ENCODE measurements at regions not wholly inside any gene's neighbourhood (a gene's known extent, or its start where the extent isn't known, plus 50 kb on each side); places are given as distances from the start of the nearest gene placed in this dataset.
"Not testable (repeated sequence)": the region's sequence is repeated elsewhere in the genome, so short reads cannot be mapped to it uniquely, and the experiment has no call there.

- not testable (repeated sequence) for H3K4ac ChIP-seq (ENCODE audit: low read depth, low read length); H3K27ac ChIP-seq (ENCODE audit: insufficient read length, low read depth, low read length); H3K23me2 ChIP-seq (ENCODE audit: insufficient read length, low read depth, low read length, poor library complexity, severe bottlenecking); H4K5ac ChIP-seq (ENCODE audit: insufficient read length, low read depth, low read length); H3K56ac ChIP-seq (ENCODE audit: insufficient read length, low read depth, low read length); H3K27ac Mint-ChIP-seq; H3K9ac ChIP-seq (ENCODE audit: extremely low read depth, insufficient read length, low read length); H3K79me1 ChIP-seq (ENCODE audit: insufficient read depth, low read depth, low read length, poor library complexity, severe bottlenecking); H3K4me1 ChIP-seq (ENCODE audit: insufficient read depth, low read length); H2BK15ac ChIP-seq (ENCODE audit: low read depth, low read length); H2AFZ ChIP-seq (ENCODE audit: low read length); DNase-seq; H2BK5ac ChIP-seq (ENCODE audit: insufficient read length, low read length); H4K8ac ChIP-seq (replicated peaks; ENCODE audit: insufficient read length, low read depth, low read length); H3K4me3 Mint-ChIP-seq; H2AK5ac ChIP-seq (ENCODE audit: insufficient read length, low read length); H3K18ac ChIP-seq (ENCODE audit: insufficient read length, low read depth, low read length); H3K4me1 Mint-ChIP-seq; H2BK120ac ChIP-seq (ENCODE audit: low read depth, low read length, poor library complexity, severe bottlenecking); H4K91ac ChIP-seq (ENCODE audit: insufficient read length, low read depth, low read length); H2BK12ac ChIP-seq (ENCODE audit: insufficient read length, low read depth, low read length); H3K14ac ChIP-seq (ENCODE audit: insufficient read depth, low read length); H3K4me2 ChIP-seq (ENCODE audit: insufficient read depth, insufficient read length, low read length); H2BK20ac ChIP-seq (ENCODE audit: low read depth, low read length, poor library complexity, severe bottlenecking); H4K20me1 ChIP-seq (ENCODE audit: control insufficient read depth, insufficient read depth, insufficient read length); H3K79me2 ChIP-seq (ENCODE audit: insufficient read depth, low read length); H3K23ac ChIP-seq (ENCODE audit: insufficient read length, low read depth, low read length); H3T11ph ChIP-seq (ENCODE audit: low read length); H3K27me3 ChIP-seq (ENCODE audit: insufficient read depth, low read length)
- H3K36me3 Mint-ChIP-seq (ENCODE audit: insufficient read depth in 1 of 3, low read depth in 3 of 3): peaks cover 68 to 80% (median 69%) of the 10 kb centered on the region in 3 experiments
- H3K9me3 Mint-ChIP-seq: peaks cover 91 to 92% of the 10 kb centered on the region in 2 experiments
- no CpG with 5 or more reads among the region's 8 CpGs for WGBS (ENCODE audit: extremely low coverage, insufficient read length, low lambda C conversion rate)
- H3K27me3 Mint-ChIP-seq (ENCODE audit: low read depth): peaks cover 30% of the 10 kb centered on the region
- H3K9me3 ChIP-seq (ENCODE audit: control insufficient read depth, low read depth, low read length): peaks cover 95% of the 10 kb centered on the region
These were observed 4804.0 kb upstream of the OR11H1 start for GRCh38 chr22:10723966-10724365.
